ENCODE measurements at regions not wholly inside any gene's neighbourhood (a gene's known extent, or its start where the extent isn't known, plus 50 kb on each side); places are given as distances from the start of the nearest gene placed in this dataset.

GRCh38 chr10:29011516-29011915 lies 277.4 kb upstream of the LYZL1 start:
- H3K4me1 ChIP-seq, result no peaks in the 10 kb centered on the region
- WGBS, 5 donors, result 25 to 38% (median 33%) methylated on average over 4 of the region's 4 CpGs
- intact Hi-C loops (cut with DNase I; ENCODE audit: low total_unique reads), result no loop called here
- H3K9me3 ChIP-seq, result peaks cover 0 to 12% (median 3%) of the 10 kb centered on the region in 4 donors
- no peaks in the 10 kb centered on the region for H3K36me3 ChIP-seq
- H3K27me3 ChIP-seq, result no peaks in the 10 kb centered on the region
- H3K27ac ChIP-seq, result no peak overlapping the region
- DNase-seq, result peak in 1 of 2 donors; percentile 42
- TF ChIP-seq POLR2A (IDR thresholded peaks at IDR 0.05), result no peak
- no peak for TF ChIP-seq POLR2AphosphoS5 (IDR thresholded peaks at IDR 0.05)
- TF ChIP-seq CTCF (IDR thresholded peaks at IDR 0.05), result no peak
- TF ChIP-seq EP300 (IDR thresholded peaks at IDR 0.05), result no peak
- H3K4me3 ChIP-seq, result no peak overlapping the region

- intact Hi-C loops (cut with DNase I; ENCODE audit: low total_unique reads), result no loop called here
- peaks cover 0 to under 1% (median 0%) of the 10 kb centered on the region in 4 donors for H3K9me3 ChIP-seq
- TF ChIP-seq EP300 (IDR thresholded peaks at IDR 0.05) (no peak), POLR2A (IDR thresholded peaks at IDR 0.05) (no peak), CTCF (IDR thresholded peaks at IDR 0.05) (no peak), POLR2AphosphoS5 (IDR thresholded peaks at IDR 0.05) (no peak)
- H3K36me3 ChIP-seq, result no peaks in the 10 kb centered on the region
- no peaks in the 10 kb centered on the region for H3K27me3 ChIP-seq
- WGBS, 5 donors, result 70 to 81% (median 74%) methylated on average over 9 of the region's 9 CpGs
- no peak overlapping the region for H3K27ac ChIP-seq
- no peak overlapping the region for H3K4me3 ChIP-seq
- DNase-seq, result no peak
- no peaks in the 10 kb centered on the region for H3K4me1 ChIP-seq
Observed at GRCh38 chr10:29012926-29013554, 275.8 kb upstream of the LYZL1 start.

DNA sequence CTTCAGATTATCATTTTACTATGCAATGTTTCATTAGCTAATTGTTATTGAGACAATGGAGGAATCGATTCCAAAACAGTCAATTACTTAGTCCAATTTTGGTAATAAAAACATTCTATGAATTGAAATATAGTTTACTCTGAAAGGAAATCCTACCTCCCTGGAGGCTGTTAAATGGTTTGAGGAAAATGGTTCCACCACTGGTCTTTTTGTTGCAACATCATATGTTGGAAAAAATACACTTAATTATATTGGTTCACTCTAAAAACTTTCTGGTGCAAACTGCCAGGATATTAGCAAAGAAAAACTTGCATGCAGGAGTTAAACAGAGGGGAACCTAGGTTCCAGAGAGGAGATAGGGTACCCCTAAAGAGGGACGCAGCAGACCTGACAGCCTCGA lies 267.3 kb upstream of the LYZL1 start:
- H3K27ac ChIP-seq, result no peak overlapping the region
- TF ChIP-seq CTCF (IDR thresholded peaks at IDR 0.05) (no peak), POLR2A (IDR thresholded peaks at IDR 0.05) (no peak), EP300 (IDR thresholded peaks at IDR 0.05) (no peak), POLR2AphosphoS5 (IDR thresholded peaks at IDR 0.05) (no peak)
- H3K9me3 ChIP-seq, result no peaks in the 10 kb centered on the region
- no peaks in the 10 kb centered on the region for H3K36me3 ChIP-seq
- H3K4me1 ChIP-seq, result no peaks in the 10 kb centered on the region
- intact Hi-C loops (cut with DNase I; ENCODE audit: low total_unique reads), result no loop called here
- no peaks in the 10 kb centered on the region for H3K27me3 ChIP-seq
- no peak for DNase-seq
- 69 to 87% (median 83%) methylated on average over 3 of the region's 3 CpGs for WGBS, 5 donors
- no peak overlapping the region for H3K4me3 ChIP-seq

GRCh38 chr10:29022513-29022912 lies 266.4 kb upstream of the LYZL1 start:
- no peaks in the 10 kb centered on the region for H3K9me3 ChIP-seq
- no peak for TF ChIP-seq POLR2AphosphoS5 (IDR thresholded peaks at IDR 0.05)
- no peak for TF ChIP-seq EP300 (IDR thresholded peaks at IDR 0.05)
- TF ChIP-seq POLR2A (IDR thresholded peaks at IDR 0.05), result no peak
- no peak for TF ChIP-seq CTCF (IDR thresholded peaks at IDR 0.05)
- intact Hi-C loops (cut with DNase I; ENCODE audit: low total_unique reads), result no loop called here

More at GRCh38 chr10:29022513-29022912, 266.4 kb upstream of the LYZL1 start:
- no peaks in the 10 kb centered on the region for H3K27me3 ChIP-seq
- DNase-seq, result peak in 1 of 2 donors; percentile 28
- H3K4me3 ChIP-seq, result no peak overlapping the region
- H3K27ac ChIP-seq, result no peak overlapping the region
- H3K4me1 ChIP-seq, result no peaks in the 10 kb centered on the region
- no peaks in the 10 kb centered on the region for H3K36me3 ChIP-seq
- WGBS, 5 donors, result 74 to 80% (median 79%) methylated on average over 9 of the region's 9 CpGs

Data from stomach (tissue), 8 donors.